ENCODE measurements at regions not wholly inside any gene's neighbourhood (a gene's known extent, or its start where the extent isn't known, plus 50 kb on each side); places are given as distances from the start of the nearest gene placed in this dataset.
"Not testable (repeated sequence)": the region's sequence is repeated elsewhere in the genome, so short reads cannot be mapped to it uniquely, and the experiment has no call there.

DNA sequence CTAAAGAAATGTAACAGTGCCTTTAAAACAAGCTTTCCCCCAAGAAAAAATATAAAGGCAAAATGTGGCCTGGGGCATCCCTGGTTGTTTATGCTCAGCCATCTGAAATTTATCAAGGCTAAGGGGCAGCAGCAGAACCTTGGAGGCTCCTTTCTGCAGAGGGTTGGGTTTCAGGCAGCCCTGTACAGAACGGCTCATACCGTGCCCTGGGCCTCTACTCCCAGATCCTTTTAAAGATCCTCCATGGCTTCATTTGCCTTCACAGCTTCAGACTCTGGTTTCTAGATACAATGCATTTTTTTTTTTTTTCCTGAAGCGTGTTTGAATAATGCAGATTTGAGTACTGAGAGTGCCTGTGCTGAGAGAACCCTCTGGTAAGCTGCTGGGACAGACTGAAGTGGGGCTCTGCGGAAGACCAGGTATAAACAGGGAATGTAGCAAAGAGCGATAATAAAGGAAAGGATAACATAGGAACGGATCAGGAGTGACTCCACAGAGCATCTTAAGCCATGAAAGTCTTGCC, 172.7 kb downstream of the DIRAS2 start:
- DNase-seq (ENCODE audit: low read depth): no peak
- Histone ChIP-seq H3K36me3 (ENCODE audit: control insufficient read depth, insufficient read depth, low read length, severe bottlenecking) (no peaks in the 10 kb centered on the region), H3K9me3 (ENCODE audit: control insufficient read depth, low read length) (no peaks in the 10 kb centered on the region), H3K4me1 (ENCODE audit: control insufficient read depth, insufficient read depth, low read length) (no peaks in the 10 kb centered on the region), H3K27me3 (replicated peaks; ENCODE audit: control insufficient read depth, insufficient read depth, low read length) (no peaks in the 10 kb centered on the region), H3K9ac (ENCODE audit: low read length) (no peak overlapping the region), H3K4me3 (ENCODE audit: low read length) (no peak overlapping the region)

DNA sequence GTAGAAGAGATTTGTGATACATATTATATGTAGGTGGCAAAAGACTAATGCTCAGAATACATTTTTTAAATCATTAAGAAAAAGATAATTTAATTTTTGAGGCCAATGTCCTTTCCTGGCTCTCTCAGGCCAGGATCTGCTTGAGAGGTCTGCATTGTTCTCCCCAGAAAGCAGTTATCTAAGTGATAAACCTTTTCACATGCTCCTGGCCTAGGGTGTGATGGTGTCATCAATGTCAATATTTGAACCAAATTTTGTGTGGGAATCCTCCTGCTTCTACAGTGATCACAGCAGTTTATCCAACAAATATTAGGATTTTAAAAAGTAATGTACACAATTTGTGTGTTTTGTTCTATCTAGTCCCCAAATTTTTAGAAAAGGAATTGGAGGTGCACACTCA, 166.6 kb downstream of the DIRAS2 start:
- Histone ChIP-seq H3K4me1 (ENCODE audit: control insufficient read depth, insufficient read depth, low read length) (no peaks in the 10 kb centered on the region), H3K36me3 (ENCODE audit: control insufficient read depth, insufficient read depth, low read length, severe bottlenecking) (no peaks in the 10 kb centered on the region), H3K27me3 (replicated peaks; ENCODE audit: control insufficient read depth, insufficient read depth, low read length) (peaks cover 7% of the 10 kb centered on the region), H3K9me3 (ENCODE audit: control insufficient read depth, low read length) (no peaks in the 10 kb centered on the region), H3K4me3 (ENCODE audit: low read length) (no peak overlapping the region), H3K9ac (ENCODE audit: low read length) (no peak overlapping the region)
- DNase-seq (ENCODE audit: low read depth): no peak

DNA sequence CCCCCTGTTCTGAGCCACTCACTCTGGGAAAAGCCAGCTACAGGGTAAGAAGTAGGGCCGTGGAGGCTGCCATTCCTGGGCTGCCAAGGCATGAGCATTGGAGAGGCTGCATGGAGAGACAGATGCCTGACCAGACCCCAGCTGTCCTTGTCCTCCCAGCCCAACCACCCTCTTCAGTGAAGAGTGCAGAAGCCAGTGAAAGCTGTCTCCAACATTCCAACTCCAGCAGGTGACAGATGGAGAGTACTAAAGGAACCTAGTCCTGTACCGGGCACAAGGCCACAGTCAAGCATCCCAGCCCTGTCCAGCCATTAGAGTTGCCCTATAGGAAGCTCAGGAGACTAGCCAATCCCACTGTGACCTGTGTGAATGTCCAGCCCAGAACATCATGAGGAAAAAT, 165.1 kb downstream of the DIRAS2 start:
- Histone ChIP-seq H3K9ac (ENCODE audit: low read length) (no peak overlapping the region), H3K27me3 (replicated peaks; ENCODE audit: control insufficient read depth, insufficient read depth, low read length) (peaks cover 7% of the 10 kb centered on the region), H3K36me3 (ENCODE audit: control insufficient read depth, insufficient read depth, low read length, severe bottlenecking) (no peaks in the 10 kb centered on the region), H3K4me3 (ENCODE audit: low read length) (no peak overlapping the region), H3K9me3 (ENCODE audit: control insufficient read depth, low read length) (no peaks in the 10 kb centered on the region), H3K4me1 (ENCODE audit: control insufficient read depth, insufficient read depth, low read length) (no peaks in the 10 kb centered on the region)
- DNase-seq (ENCODE audit: low read depth): no peak

DNA sequence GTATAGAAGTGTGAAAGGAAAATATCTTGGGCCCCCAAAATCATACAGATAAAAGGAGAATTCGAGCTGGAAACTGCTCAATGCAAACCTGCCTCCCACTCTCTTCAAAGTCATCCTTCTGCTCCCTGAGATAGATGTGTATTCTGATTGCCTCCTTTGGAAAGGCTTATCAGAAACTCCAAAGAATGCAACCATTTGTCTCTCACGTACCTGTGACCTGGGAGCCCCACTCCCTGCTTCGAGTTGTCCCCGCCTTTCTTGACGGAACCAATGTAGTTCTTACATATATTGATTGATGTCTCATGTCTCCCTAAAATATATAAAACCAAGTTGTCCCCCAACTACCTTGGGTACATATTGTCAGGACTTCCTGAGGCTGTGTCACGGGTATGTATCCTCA, 163.8 kb downstream of the DIRAS2 start:
- no peaks in the 10 kb centered on the region for H3K36me3 ChIP-seq (ENCODE audit: control insufficient read depth, insufficient read depth, low read length, severe bottlenecking)

DNA sequence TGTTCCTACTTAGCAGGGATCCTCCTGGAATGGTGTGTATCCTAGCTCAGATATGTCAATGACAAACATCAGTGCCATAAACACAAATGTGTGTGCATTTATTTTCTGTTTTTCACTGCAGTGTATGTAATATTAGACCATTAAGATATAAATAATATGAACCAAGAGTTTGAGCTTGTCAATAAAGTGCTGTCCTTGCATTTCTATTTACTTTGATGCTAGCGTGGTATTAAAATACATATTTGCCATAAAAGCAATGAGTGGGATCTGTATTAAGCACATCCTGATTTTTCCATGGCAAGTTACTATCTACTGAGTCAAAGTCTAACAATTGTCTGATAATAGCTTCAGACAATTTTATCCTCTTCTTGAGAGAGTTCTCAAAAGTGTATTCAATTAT, 157.6 kb downstream of the DIRAS2 start:
- no peak for DNase-seq (ENCODE audit: low read depth)
- Histone ChIP-seq H3K9me3 (ENCODE audit: control insufficient read depth, low read length) (peaks cover 7% of the 10 kb centered on the region), H3K9ac (ENCODE audit: low read length) (no peak overlapping the region), H3K27me3 (replicated peaks; ENCODE audit: control insufficient read depth, insufficient read depth, low read length) (no peaks in the 10 kb centered on the region), H3K36me3 (ENCODE audit: control insufficient read depth, insufficient read depth, low read length, severe bottlenecking) (no peaks in the 10 kb centered on the region), H3K4me1 (ENCODE audit: control insufficient read depth, insufficient read depth, low read length) (no peaks in the 10 kb centered on the region), H3K4me3 (ENCODE audit: low read length) (no peak overlapping the region)

More for the DNA sequence above, 163.8 kb downstream of the DIRAS2 start:
- no peak overlapping the region for H3K4me3 ChIP-seq (ENCODE audit: low read length)
- H3K4me1 ChIP-seq (ENCODE audit: control insufficient read depth, insufficient read depth, low read length): no peaks in the 10 kb centered on the region
- DNase-seq (ENCODE audit: low read depth): no peak
- peaks cover 7% of the 10 kb centered on the region for H3K27me3 ChIP-seq (replicated peaks; ENCODE audit: control insufficient read depth, insufficient read depth, low read length)
- H3K9ac ChIP-seq (ENCODE audit: low read length): no peak overlapping the region
- no peaks in the 10 kb centered on the region for H3K9me3 ChIP-seq (ENCODE audit: control insufficient read depth, low read length)

DNA sequence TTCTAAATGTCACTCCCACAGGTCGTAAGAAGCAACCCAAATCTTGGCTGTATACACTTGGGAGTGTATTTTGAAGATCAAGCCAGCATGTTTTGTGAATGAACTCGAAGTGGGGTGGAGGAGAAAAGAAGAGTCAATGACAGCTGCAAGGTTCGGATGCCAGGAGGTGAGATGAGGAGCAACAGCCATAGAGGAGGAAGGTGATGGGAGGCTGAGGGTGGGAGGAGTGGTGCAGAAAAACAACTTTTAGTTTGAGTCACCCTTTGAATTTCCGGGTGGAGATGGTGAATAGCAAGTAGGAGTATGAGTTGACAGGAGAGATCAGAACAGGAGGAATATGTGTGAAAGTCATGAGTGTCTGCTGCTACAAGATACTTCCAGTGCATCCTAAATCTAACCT, 153.6 kb downstream of the DIRAS2 start:
- Histone ChIP-seq H3K27me3 (replicated peaks; ENCODE audit: control insufficient read depth, insufficient read depth, low read length) (no peaks in the 10 kb centered on the region), H3K4me3 (ENCODE audit: low read length) (no peak overlapping the region), H3K36me3 (ENCODE audit: control insufficient read depth, insufficient read depth, low read length, severe bottlenecking) (no peaks in the 10 kb centered on the region), H3K4me1 (ENCODE audit: control insufficient read depth, insufficient read depth, low read length) (no peaks in the 10 kb centered on the region), H3K9ac (ENCODE audit: low read length) (no peak overlapping the region), H3K9me3 (ENCODE audit: control insufficient read depth, low read length) (peaks cover 7% of the 10 kb centered on the region)
- no peak for DNase-seq (ENCODE audit: low read depth)

DNA sequence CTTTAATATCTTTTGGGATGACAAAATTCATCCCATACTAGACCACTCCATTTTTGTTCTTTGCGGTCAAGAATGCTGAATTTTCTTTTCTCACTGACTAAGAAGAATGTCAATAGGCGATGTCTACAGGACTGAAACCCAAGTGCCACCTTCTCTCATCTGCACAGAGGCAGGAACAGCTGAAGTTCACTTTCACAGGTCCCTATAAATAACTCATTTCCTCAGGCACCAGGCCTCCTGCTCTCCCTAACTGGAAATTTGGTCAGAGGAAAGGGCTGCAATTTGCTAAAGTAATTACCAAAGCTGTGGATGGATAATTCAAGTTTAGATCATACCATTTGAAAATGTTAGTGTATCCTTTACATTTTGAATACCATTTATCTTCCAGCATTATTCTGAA, 142.9 kb downstream of the DIRAS2 start:
- DNase-seq (ENCODE audit: low read depth): no peak
- no peaks in the 10 kb centered on the region for H3K4me1 ChIP-seq (ENCODE audit: control insufficient read depth, insufficient read depth, low read length)
- H3K9ac ChIP-seq (ENCODE audit: low read length): no peak overlapping the region
- no peaks in the 10 kb centered on the region for H3K36me3 ChIP-seq (ENCODE audit: control insufficient read depth, insufficient read depth, low read length, severe bottlenecking)
- H3K9me3 ChIP-seq (ENCODE audit: control insufficient read depth, low read length): peaks cover 17% of the 10 kb centered on the region
- H3K27me3 ChIP-seq (replicated peaks; ENCODE audit: control insufficient read depth, insufficient read depth, low read length): no peaks in the 10 kb centered on the region
- no peak overlapping the region for H3K4me3 ChIP-seq (ENCODE audit: low read length)

DNA sequence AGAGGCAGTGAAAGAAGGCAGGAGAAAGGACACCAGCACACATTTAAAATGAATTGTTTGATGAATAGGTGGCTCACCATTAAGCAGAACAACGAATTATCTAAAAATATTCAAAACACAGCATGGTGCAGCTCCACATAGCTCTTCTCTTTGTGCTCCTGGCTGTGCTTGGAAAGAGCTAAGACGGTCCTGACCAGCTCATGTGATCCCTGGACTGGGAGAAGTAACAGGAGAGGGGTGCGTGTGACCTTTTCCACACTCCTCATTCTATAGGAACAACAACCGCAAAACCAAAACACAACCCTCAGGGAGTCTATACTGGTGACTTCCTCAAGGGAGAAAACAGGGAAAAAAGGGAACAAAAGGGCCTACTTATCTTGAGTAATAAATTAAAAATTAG, 140.5 kb downstream of the DIRAS2 start:
- DNase-seq (ENCODE audit: low read depth): no peak
- no peaks in the 10 kb centered on the region for H3K4me1 ChIP-seq (ENCODE audit: control insufficient read depth, insufficient read depth, low read length)
- H3K27me3 ChIP-seq (replicated peaks; ENCODE audit: control insufficient read depth, insufficient read depth, low read length): no peaks in the 10 kb centered on the region
- no peak overlapping the region for H3K4me3 ChIP-seq (ENCODE audit: low read length)
- H3K9me3 ChIP-seq (ENCODE audit: control insufficient read depth, low read length): peaks cover 4% of the 10 kb centered on the region
- no peaks in the 10 kb centered on the region for H3K36me3 ChIP-seq (ENCODE audit: control insufficient read depth, insufficient read depth, low read length, severe bottlenecking)
- no peak overlapping the region for H3K9ac ChIP-seq (ENCODE audit: low read length)

DNA sequence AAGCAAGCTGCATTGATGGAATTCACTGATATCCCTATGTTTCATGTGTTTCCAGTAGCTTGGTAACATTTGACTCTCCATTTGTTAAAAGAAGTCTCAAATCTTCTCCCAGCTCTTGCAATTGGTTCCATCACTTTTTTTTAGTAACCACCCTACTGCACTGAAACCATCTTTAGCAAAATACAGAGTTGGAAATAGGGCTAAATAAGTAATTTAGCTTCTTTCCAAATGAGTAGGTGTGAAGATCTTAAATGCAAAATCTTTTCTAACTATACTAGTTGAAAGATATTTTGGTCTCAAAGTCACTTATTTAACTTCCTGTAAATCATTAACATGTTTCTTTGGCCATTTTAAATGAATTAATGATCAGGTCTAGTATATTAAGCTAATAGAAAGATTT, 138.1 kb downstream of the DIRAS2 start:
- Histone ChIP-seq H3K9me3 (ENCODE audit: control insufficient read depth, low read length) (no peaks in the 10 kb centered on the region), H3K4me1 (ENCODE audit: control insufficient read depth, insufficient read depth, low read length) (no peaks in the 10 kb centered on the region), H3K27me3 (replicated peaks; ENCODE audit: control insufficient read depth, insufficient read depth, low read length) (no peaks in the 10 kb centered on the region), H3K9ac (ENCODE audit: low read length) (no peak overlapping the region), H3K4me3 (ENCODE audit: low read length) (no peak overlapping the region), H3K36me3 (ENCODE audit: control insufficient read depth, insufficient read depth, low read length, severe bottlenecking) (no peaks in the 10 kb centered on the region)
- no peak for DNase-seq (ENCODE audit: low read depth)

DNA sequence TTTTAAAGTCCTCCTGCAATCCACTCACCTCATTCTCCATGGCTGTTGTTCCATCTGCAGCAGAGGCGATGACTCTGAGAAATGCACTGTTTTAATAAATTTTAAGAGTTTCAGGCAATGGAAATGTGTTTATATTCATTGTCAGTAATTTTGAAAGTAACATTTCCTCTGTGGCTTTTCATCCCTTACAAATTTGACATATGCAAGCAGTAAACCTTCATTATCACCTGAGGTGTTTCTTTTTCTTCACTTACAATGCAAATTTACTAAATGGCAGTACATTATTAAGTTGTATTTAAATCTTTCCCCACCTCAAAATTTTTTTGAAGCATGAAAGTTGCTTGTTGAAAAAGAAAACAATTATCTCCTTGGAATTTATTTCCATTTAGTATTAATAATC, 136.9 kb downstream of the DIRAS2 start:
- Histone ChIP-seq H3K27me3 (replicated peaks; ENCODE audit: control insufficient read depth, insufficient read depth, low read length) (no peaks in the 10 kb centered on the region), H3K4me1 (ENCODE audit: control insufficient read depth, insufficient read depth, low read length) (no peaks in the 10 kb centered on the region), H3K4me3 (ENCODE audit: low read length) (no peak overlapping the region), H3K36me3 (ENCODE audit: control insufficient read depth, insufficient read depth, low read length, severe bottlenecking) (no peaks in the 10 kb centered on the region), H3K9me3 (ENCODE audit: control insufficient read depth, low read length) (no peaks in the 10 kb centered on the region), H3K9ac (ENCODE audit: low read length) (no peak overlapping the region)
- DNase-seq (ENCODE audit: low read depth): no peak

DNA sequence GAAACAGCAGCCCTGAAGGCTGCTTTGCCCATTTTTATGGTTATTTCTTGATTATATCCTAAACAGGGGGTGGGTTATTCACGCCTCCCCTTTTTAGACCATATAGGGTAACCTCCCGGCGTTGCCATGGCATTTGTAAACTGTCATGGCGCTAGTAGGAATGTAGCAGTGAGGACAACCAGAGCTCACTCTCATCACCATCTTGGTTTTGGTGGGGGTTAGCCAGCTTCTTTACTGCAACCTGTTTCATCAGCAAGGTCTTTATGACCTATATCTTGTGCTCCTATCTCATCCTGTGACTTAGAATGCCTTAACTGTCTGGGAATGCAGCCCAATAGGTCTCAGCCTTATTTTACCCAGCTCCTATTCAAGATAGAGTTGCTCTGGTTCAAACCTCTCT, 136.2 kb downstream of the DIRAS2 start:
- not testable (repeated sequence) for DNase-seq (ENCODE audit: low read depth); H3K4me3 ChIP-seq (ENCODE audit: low read length); H3K9me3 ChIP-seq (ENCODE audit: control insufficient read depth, low read length); H3K9ac ChIP-seq (ENCODE audit: low read length); H3K4me1 ChIP-seq (ENCODE audit: control insufficient read depth, insufficient read depth, low read length); H3K27me3 ChIP-seq (replicated peaks; ENCODE audit: control insufficient read depth, insufficient read depth, low read length); H3K36me3 ChIP-seq (ENCODE audit: control insufficient read depth, insufficient read depth, low read length, severe bottlenecking)

DNA sequence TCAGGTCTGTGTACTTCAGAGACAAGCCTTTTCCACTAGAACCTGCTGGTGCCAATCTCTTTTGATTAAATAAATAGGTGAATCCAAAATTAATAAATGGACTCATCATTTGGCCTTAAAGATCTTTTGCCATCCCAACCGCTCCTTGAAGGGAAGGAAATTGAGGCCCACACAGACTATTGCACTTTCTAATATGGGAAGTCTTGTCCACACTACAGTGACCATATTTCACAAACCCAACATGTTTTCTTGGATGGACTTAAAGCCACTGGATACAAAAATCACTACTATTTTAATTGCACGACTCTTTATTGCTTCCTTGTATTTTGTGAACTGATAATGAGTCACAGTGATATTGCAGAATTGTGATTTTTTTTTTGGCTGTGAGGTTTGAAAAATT, 135.0 kb downstream of the DIRAS2 start:
- DNase-seq (ENCODE audit: low read depth): no peak
- Histone ChIP-seq H3K9ac (ENCODE audit: low read length) (no peak overlapping the region), H3K36me3 (ENCODE audit: control insufficient read depth, insufficient read depth, low read length, severe bottlenecking) (no peaks in the 10 kb centered on the region), H3K27me3 (replicated peaks; ENCODE audit: control insufficient read depth, insufficient read depth, low read length) (no peaks in the 10 kb centered on the region), H3K4me1 (ENCODE audit: control insufficient read depth, insufficient read depth, low read length) (no peaks in the 10 kb centered on the region), H3K9me3 (ENCODE audit: control insufficient read depth, low read length) (no peaks in the 10 kb centered on the region), H3K4me3 (ENCODE audit: low read length) (no peak overlapping the region)
